Fibroblast of lung (primary cell): ENCODE measurements at regions not wholly inside any gene's neighbourhood (a gene's known extent, or its start where the extent isn't known, plus 50 kb on each side); places are given as distances from the start of the nearest gene placed in this dataset.
A peak's percentile ranks its signal among the peaks of the same experiment; 100 is the strongest.

ENCODE experiments used
- DNase-seq, 2 donors: peaks; one replicate each; pipeline versions ENCODE4 v3.0.0 to v3.0.0-alpha.2; 2010; ENCODE audit warnings: low read depth in 2 of 2
- H2AFZ ChIP-seq: 2 replicates; pipeline ENCODE4 v1.5.1; 2012; ENCODE audit warnings: low read length, control low read depth, inconsistent platforms
- H3K27ac ChIP-seq: 2 replicates; pipeline ENCODE4 v1.5.1; 2011; ENCODE audit warnings: low read length, control low read depth; ENCODE audit not compliant: insufficient read depth
- H3K27me3 ChIP-seq: 2 replicates; pipeline ENCODE4 v1.5.1; 2011; ENCODE audit warnings: mild to moderate bottlenecking, low read length; ENCODE audit not compliant: control insufficient read depth, insufficient read depth
- H3K36me3 ChIP-seq: 2 replicates; pipeline ENCODE4 v1.5.1; 2011; ENCODE audit warnings: low read length; ENCODE audit not compliant: control insufficient read depth, insufficient read depth
- H3K4me1 ChIP-seq: 2 replicates; pipeline ENCODE4 v1.5.1; 2011; ENCODE audit warnings: low read length; ENCODE audit not compliant: control insufficient read depth, insufficient read depth; ENCODE audit errors: extremely low read depth
- H3K4me2 ChIP-seq: 2 replicates; pipeline ENCODE4 v1.5.1; 2011; ENCODE audit warnings: low read length, control low read depth; ENCODE audit not compliant: insufficient read depth; ENCODE audit errors: extremely low read depth
- H3K4me3 ChIP-seq, 4 experiments: fragments of 200-600 bp in 1 of 4; sonication (generic) in 1 of 4; replicated peaks in 1 of 4; 2 replicates each; pipeline ENCODE4 v1.5.1; 2011 to 2016; ENCODE audit warnings: low read length in 4 of 4, low read depth in 3 of 4, mild to moderate bottlenecking in 3 of 4, control low read depth in 2 of 4, inconsistent platforms in 1 of 4, mixed read lengths in 1 of 4; ENCODE audit not compliant: insufficient read depth in 1 of 4; ENCODE audit errors: control extremely low read depth in 1 of 4
- H3K79me2 ChIP-seq: 2 replicates; pipeline ENCODE4 v1.5.1; 2012; ENCODE audit warnings: mild to moderate bottlenecking, low read length, inconsistent platforms; ENCODE audit not compliant: control insufficient read depth, insufficient read depth
- H3K9ac ChIP-seq: 2 replicates; pipeline ENCODE4 v1.5.1; 2011; ENCODE audit warnings: mild to moderate bottlenecking, low read length, control low read depth; ENCODE audit not compliant: insufficient read depth
- H3K9me3 ChIP-seq: 2 replicates; pipeline ENCODE4 v1.5.1; 2012; ENCODE audit warnings: low read depth, low read length; ENCODE audit not compliant: control insufficient read depth, insufficient read depth
- H4K20me1 ChIP-seq: 2 replicates; pipeline ENCODE4 v1.5.1; 2011; ENCODE audit warnings: low read length; ENCODE audit not compliant: control insufficient read depth, insufficient read depth; ENCODE audit errors: extremely low read depth
- CTCF ChIP-seq, 2 donors: IDR thresholded peaks in 1 of 2; conservative IDR thresholded peaks in 1 of 2; 1 replicate in 1 of 2; 2 replicates in 1 of 2; pipeline ENCODE4 v1.5.1; 2011 to 2012; ENCODE audit warnings: low read length in 2 of 2, control low read depth in 1 of 2, inconsistent platforms in 1 of 2, low read depth in 1 of 2, mild to moderate bottlenecking in 1 of 2
- EZH2 ChIP-seq: IDR thresholded peaks from 2 replicates; pipeline ENCODE4 v1.5.1; 2012; ENCODE audit warnings: low read length, control low read depth, mild to moderate bottlenecking; ENCODE audit errors: missing control alignments

- H3K36me3 ChIP-seq = no peaks in the 10 kb centered on the region
- H3K27me3 ChIP-seq = no peaks in the 10 kb centered on the region
- H3K9me3 ChIP-seq = no peaks in the 10 kb centered on the region
- DNase-seq = no peak
- H3K4me3 ChIP-seq = no peak overlapping the region
- no peak overlapping the region for H2AFZ ChIP-seq
- TF ChIP-seq CTCF (conservative IDR thresholded peaks at IDR 0.05 in 1 of 2, IDR thresholded peaks at IDR 0.05 in 1 of 2; ENCODE audit: low read depth in 1 of 2, low read length in 2 of 2) (no peak), EZH2 (no peak)
- H3K4me2 ChIP-seq = no peak overlapping the region
- H3K9ac ChIP-seq = no peak overlapping the region
- H3K4me1 ChIP-seq = no peaks in the 10 kb centered on the region
- no peaks in the 10 kb centered on the region for H3K79me2 ChIP-seq
- H4K20me1 ChIP-seq = no peaks in the 10 kb centered on the region
- no peak overlapping the region for H3K27ac ChIP-seq
Observed at GRCh38 chrX:140923118-140923517, 79.3 kb upstream of the SPANXB1 start.

- Histone ChIP-seq H3K79me2 (no peaks in the 10 kb centered on the region), H2AFZ (no peak overlapping the region), H3K27me3 (no peaks in the 10 kb centered on the region), H3K9ac (no peak overlapping the region), H3K4me3 (no peak overlapping the region), H3K36me3 (no peaks in the 10 kb centered on the region), H3K4me1 (no peaks in the 10 kb centered on the region), H3K27ac (no peak overlapping the region), H4K20me1 (no peaks in the 10 kb centered on the region), H3K9me3 (no peaks in the 10 kb centered on the region), H3K4me2 (no peak overlapping the region)
- no peak for DNase-seq
- TF ChIP-seq CTCF (conservative IDR thresholded peaks at IDR 0.05 in 1 of 2, IDR thresholded peaks at IDR 0.05 in 1 of 2; ENCODE audit: low read depth in 1 of 2, low read length in 2 of 2) = no peak
- TF ChIP-seq EZH2 = no peak
Observed at GRCh38 chrX:140928739-140929138, 73.7 kb upstream of the SPANXB1 start.

- no peaks in the 10 kb centered on the region for H3K27me3 ChIP-seq
- no peaks in the 10 kb centered on the region for H3K79me2 ChIP-seq
- no peaks in the 10 kb centered on the region for H4K20me1 ChIP-seq
- no peak overlapping the region for H3K9ac ChIP-seq
- H3K4me1 ChIP-seq = no peaks in the 10 kb centered on the region
- no peak overlapping the region for H2AFZ ChIP-seq
- no peak overlapping the region for H3K4me3 ChIP-seq
- H3K9me3 ChIP-seq = no peaks in the 10 kb centered on the region
- H3K4me2 ChIP-seq = no peak overlapping the region
- TF ChIP-seq EZH2 = no peak
- TF ChIP-seq CTCF (conservative IDR thresholded peaks at IDR 0.05 in 1 of 2, IDR thresholded peaks at IDR 0.05 in 1 of 2; ENCODE audit: low read depth in 1 of 2, low read length in 2 of 2) = no peak
- H3K27ac ChIP-seq = no peak overlapping the region
- no peaks in the 10 kb centered on the region for H3K36me3 ChIP-seq
- peak in 1 of 2 donors; percentile 10 for DNase-seq
Observed at GRCh38 chrX:140933016-140933415, 69.4 kb upstream of the SPANXB1 start.
